Naive thymus-derived CD8-positive, alpha-beta T cell (primary cell): ENCODE measurements at regions not wholly inside any gene's neighbourhood (a gene's known extent, or its start where the extent isn't known, plus 50 kb on each side); places are given as distances from the start of the nearest gene placed in this dataset.

Experiments
- ATAC-seq, 2 donors: fragments of 150-1000 bp; cut with Tn5 transposase in 1 of 2; sonication (Bioruptor Pico), chemical (Tn5 transposase) in 1 of 2; 1 replicate in 1 of 2; 2 replicates in 1 of 2; pipeline ENCODE4 v1.10.0; 2021; ENCODE audit warnings: mild to moderate bottlenecking in 2 of 2, moderate library complexity in 2 of 2
- POLR2A ChIA-PET: fragments of 350-600 bp; sonication (Branson Sonifier 250); formaldehyde crosslinking; loops from one replicate; lab custom pipeline; 2021; ENCODE audit warnings: antibody characterized with exemption; lab: Charles Lee
- DNase-seq, 10 donors: peaks; one replicate each; pipeline versions ENCODE4 v3.0.0 to v3.0.0-alpha.2; 2020 to 2022
- H3K27ac Mint-ChIP-seq, 10 donors: one replicate each; pipeline ENCODE4 v1.8.0; 2020 to 2022; ENCODE audit warnings: mild to moderate bottlenecking in 10 of 10, mixed read lengths in 10 of 10, moderate library complexity in 4 of 10, inconsistent platforms in 1 of 10
- H3K27me3 Mint-ChIP-seq, 5 donors: one replicate each; pipeline ENCODE4 v1.8.0; 2021 to 2022; ENCODE audit warnings: mixed read lengths in 5 of 5
- H3K36me3 Mint-ChIP-seq, 3 donors: one replicate each; pipeline ENCODE4 v1.8.0; 2020 to 2022; ENCODE audit warnings: mixed read lengths in 3 of 3, mild to moderate bottlenecking in 2 of 3, inconsistent platforms in 1 of 3
- H3K4me1 Mint-ChIP-seq, 4 donors: one replicate each; pipeline ENCODE4 v1.8.0; 2021 to 2022; ENCODE audit warnings: mixed read lengths in 4 of 4
- H3K4me3 Mint-ChIP-seq, 10 donors: one replicate each; pipeline ENCODE4 v1.8.0; 2020 to 2022; ENCODE audit warnings: mild to moderate bottlenecking in 10 of 10, mixed read lengths in 10 of 10, moderate library complexity in 6 of 10, inconsistent platforms in 1 of 10
- H3K9me3 Mint-ChIP-seq, 9 donors: one replicate each; pipeline ENCODE4 v1.8.0; 2020 to 2022; ENCODE audit warnings: mixed read lengths in 9 of 9, mild to moderate bottlenecking in 3 of 9, inconsistent platforms in 1 of 9, moderate library complexity in 1 of 9

GRCh38 chr15:29208836-29209235, 60.8 kb downstream of the NSMCE3 start:
- Mint-ChIP-seq H3K27ac (peak overlapping the region in 2 of 10 donors; percentile 2 to 56), H3K36me3 (no peaks in the 10 kb centered on the region), H3K4me1 (peaks cover 0 to 6% (median 1%) of the 10 kb centered on the region in 4 donors), H3K4me3 (no peak overlapping the region), H3K9me3 (peaks cover 0 to 3% (median 0%) of the 10 kb centered on the region in 9 donors), H3K27me3 (peaks cover 10 to 59% (median 28%) of the 10 kb centered on the region in 5 donors)
- no peak for ATAC-seq
- no peak for DNase-seq
- POLR2A ChIA-PET, result no interaction called here

GRCh38 chr15:29208352-29208751, 61.3 kb downstream of the NSMCE3 start:
- POLR2A ChIA-PET, result no interaction called here
- ATAC-seq, result peak in 1 of 2 donors; percentile 69
- peak in 1 of 10 donors; percentile 2 for DNase-seq

GRCh38 chr15:29207758-29208108, 61.9 kb downstream of the NSMCE3 start:
- Mint-ChIP-seq H3K4me3 (no peak overlapping the region), H3K36me3 (no peaks in the 10 kb centered on the region), H3K9me3 (peaks cover 0 to 2% (median 0%) of the 10 kb centered on the region in 9 donors), H3K27me3 (peaks cover 17 to 69% (median 33%) of the 10 kb centered on the region in 5 donors), H3K27ac (no peak overlapping the region), H3K4me1 (peaks cover 0 to 6% (median 1%) of the 10 kb centered on the region in 4 donors)
- POLR2A ChIA-PET, result no interaction called here
- ATAC-seq (no peak), DNase-seq (no peak)

More at GRCh38 chr15:29208352-29208751, 61.3 kb downstream of the NSMCE3 start:
- Mint-ChIP-seq H3K27me3 (peaks cover 13 to 64% (median 32%) of the 10 kb centered on the region in 5 donors), H3K4me1 (peaks cover 0 to 6% (median 1%) of the 10 kb centered on the region in 4 donors), H3K36me3 (no peaks in the 10 kb centered on the region), H3K4me3 (no peak overlapping the region), H3K9me3 (peaks cover 0 to 2% (median 0%) of the 10 kb centered on the region in 9 donors), H3K27ac (no peak overlapping the region)

- DNase-seq, result no peak
- peaks cover 0 to 6% (median 1%) of the 10 kb centered on the region in 4 donors for H3K4me1 Mint-ChIP-seq
- peaks cover 0 to 2% (median 0%) of the 10 kb centered on the region in 9 donors for H3K9me3 Mint-ChIP-seq
- no peak overlapping the region for H3K4me3 Mint-ChIP-seq
- POLR2A ChIA-PET, result no interaction called here
- no peaks in the 10 kb centered on the region for H3K36me3 Mint-ChIP-seq
- no peak for ATAC-seq
- H3K27me3 Mint-ChIP-seq, result peaks cover 18 to 69% (median 32%) of the 10 kb centered on the region in 5 donors
- no peak overlapping the region for H3K27ac Mint-ChIP-seq
These were observed 62.4 kb downstream of the NSMCE3 start for GRCh38 chr15:29207027-29207757.

- Mint-ChIP-seq H3K27ac (no peak overlapping the region), H3K4me3 (no peak overlapping the region), H3K9me3 (peaks cover 0 to 2% (median 0%) of the 10 kb centered on the region in 9 donors), H3K36me3 (no peaks in the 10 kb centered on the region), H3K27me3 (peaks cover 15 to 58% (median 30%) of the 10 kb centered on the region in 5 donors), H3K4me1 (peaks cover 0 to 6% (median 1%) of the 10 kb centered on the region in 4 donors)
- POLR2A ChIA-PET, result no interaction called here
- DNase-seq, result no peak
- ATAC-seq, result no peak
These were observed 64.4 kb downstream of the NSMCE3 start for GRCh38 chr15:29205186-29205585.

- H3K4me3 Mint-ChIP-seq, result no peak overlapping the region
These were observed 65.3 kb downstream of the NSMCE3 start for GRCh38 chr15:29204369-29204755.

GRCh38 chr15:29203718-29204368, 65.8 kb downstream of the NSMCE3 start:
- no peak for DNase-seq
- Mint-ChIP-seq H3K27ac (peak overlapping the region in 1 of 10 donors; percentile 8), H3K9me3 (peaks cover 0 to 2% (median 0%) of the 10 kb centered on the region in 9 donors), H3K27me3 (peaks cover 15 to 53% (median 29%) of the 10 kb centered on the region in 5 donors), H3K4me3 (no peak overlapping the region), H3K4me1 (peaks cover 0 to 6% (median 1%) of the 10 kb centered on the region in 4 donors), H3K36me3 (no peaks in the 10 kb centered on the region)
- POLR2A ChIA-PET, result no interaction called here
- ATAC-seq, result no peak

More at GRCh38 chr15:29204369-29204755, 65.3 kb downstream of the NSMCE3 start:
- Mint-ChIP-seq H3K27me3 (peaks cover 15 to 53% (median 30%) of the 10 kb centered on the region in 5 donors), H3K9me3 (peaks cover 0 to 2% (median 0%) of the 10 kb centered on the region in 9 donors), H3K4me1 (peaks cover 0 to 6% (median 1%) of the 10 kb centered on the region in 4 donors), H3K36me3 (no peaks in the 10 kb centered on the region), H3K27ac (no peak overlapping the region)
- ATAC-seq (no peak), DNase-seq (no peak)
- POLR2A ChIA-PET, result no interaction called here

GRCh38 chr15:29196722-29197121, 72.9 kb downstream of the NSMCE3 start:
- H3K9me3 Mint-ChIP-seq, result no peaks in the 10 kb centered on the region
- DNase-seq, result no peak

GRCh38 chr15:29196290-29196689, 73.3 kb downstream of the NSMCE3 start:
- no peaks in the 10 kb centered on the region for H3K4me1 Mint-ChIP-seq
- H3K4me3 Mint-ChIP-seq, result no peak overlapping the region
- POLR2A ChIA-PET, result no interaction called here
- H3K9me3 Mint-ChIP-seq, result no peaks in the 10 kb centered on the region
- H3K36me3 Mint-ChIP-seq, result no peaks in the 10 kb centered on the region
- ATAC-seq, result no peak
- no peak for DNase-seq
- peaks cover 0 to 16% (median 10%) of the 10 kb centered on the region in 5 donors for H3K27me3 Mint-ChIP-seq
- no peak overlapping the region for H3K27ac Mint-ChIP-seq

More at GRCh38 chr15:29196722-29197121, 72.9 kb downstream of the NSMCE3 start:
- Mint-ChIP-seq H3K36me3 (no peaks in the 10 kb centered on the region), H3K4me1 (no peaks in the 10 kb centered on the region), H3K27ac (no peak overlapping the region), H3K27me3 (peaks cover 0 to 15% (median 9%) of the 10 kb centered on the region in 5 donors), H3K4me3 (no peak overlapping the region)
- POLR2A ChIA-PET, result no interaction called here
- no peak for ATAC-seq

GRCh38 chr15:29194866-29195265, 74.8 kb downstream of the NSMCE3 start:
- POLR2A ChIA-PET, result no interaction called here
- H3K4me1 Mint-ChIP-seq, result no peaks in the 10 kb centered on the region
- no peaks in the 10 kb centered on the region for H3K36me3 Mint-ChIP-seq
- no peak overlapping the region for H3K4me3 Mint-ChIP-seq
- H3K27ac Mint-ChIP-seq, result no peak overlapping the region
- DNase-seq (no peak), ATAC-seq (no peak)
- H3K27me3 Mint-ChIP-seq, result peaks cover 1 to 23% (median 10%) of the 10 kb centered on the region in 5 donors
- H3K9me3 Mint-ChIP-seq, result no peaks in the 10 kb centered on the region

GRCh38 chr15:29183071-29183831, 86.4 kb downstream of the NSMCE3 start:
- POLR2A ChIA-PET, result no interaction called here
- H3K36me3 Mint-ChIP-seq, result peaks cover 0 to 5% (median 0%) of the 10 kb centered on the region in 3 donors
- no peak overlapping the region for H3K4me3 Mint-ChIP-seq
- H3K9me3 Mint-ChIP-seq, result no peaks in the 10 kb centered on the region
- DNase-seq (no peak), ATAC-seq (no peak)
- peaks cover 14 to 41% (median 25%) of the 10 kb centered on the region in 5 donors for H3K27me3 Mint-ChIP-seq
- peaks cover 0 to 2% (median 0%) of the 10 kb centered on the region in 4 donors for H3K4me1 Mint-ChIP-seq
- H3K27ac Mint-ChIP-seq, result no peak overlapping the region

GRCh38 chr15:29182590-29182989, 87.0 kb downstream of the NSMCE3 start:
- Mint-ChIP-seq H3K27ac (no peak overlapping the region), H3K4me3 (no peak overlapping the region), H3K36me3 (peaks cover 0 to 5% (median 0%) of the 10 kb centered on the region in 3 donors), H3K27me3 (peaks cover 16 to 39% (median 24%) of the 10 kb centered on the region in 5 donors), H3K4me1 (peaks cover 0 to 2% (median 0%) of the 10 kb centered on the region in 4 donors), H3K9me3 (no peaks in the 10 kb centered on the region)
- no peak for ATAC-seq
- DNase-seq, result no peak
- POLR2A ChIA-PET, result no interaction called here
